Astrocyte (in vitro differentiated cells and primary cell): ENCODE measurements at regions not wholly inside any gene's neighbourhood (a gene's known extent, or its start where the extent isn't known, plus 50 kb on each side); places are given as distances from the start of the nearest gene placed in this dataset.

Experiments used
- DNase-seq: peaks from one replicate; pipeline ENCODE4 v3.0.0-alpha.2; 2010; ENCODE audit warnings: low read depth
- FAIRE-seq: peaks from 2 replicates; lab custom pipeline; 2011; peaks lifted over from hg19 to GRCh38; lab: Jason Lieb, UNC
- H2AFZ ChIP-seq: 2 replicates; pipeline ENCODE4 v1.6.0; 2012; ENCODE audit warnings: low read depth, low read length, inconsistent platforms
- H3K27ac ChIP-seq: 2 replicates; pipeline ENCODE4 v1.5.1; 2011; ENCODE audit warnings: low read depth, low read length, inconsistent platforms
- H3K27me3 ChIP-seq: 2 replicates; pipeline ENCODE4 v1.6.0; 2011; ENCODE audit warnings: low read length, inconsistent platforms; ENCODE audit not compliant: insufficient read depth
- H3K36me3 ChIP-seq: 2 replicates; pipeline ENCODE4 v1.5.1; 2011; ENCODE audit warnings: low read length, inconsistent platforms; ENCODE audit not compliant: insufficient read depth
- H3K4me1 ChIP-seq: 2 replicates; pipeline ENCODE4 v1.5.1; 2011; ENCODE audit warnings: low read length, inconsistent platforms; ENCODE audit not compliant: insufficient read depth
- H3K4me2 ChIP-seq: 2 replicates; pipeline ENCODE4 v1.6.0; 2012; ENCODE audit warnings: low read length, inconsistent platforms
- H3K4me3 ChIP-seq: 2 replicates; pipeline ENCODE4 v1.5.1; 2011; ENCODE audit warnings: low read depth, mild to moderate bottlenecking, low read length, inconsistent platforms; ENCODE audit not compliant: insufficient read depth
- H3K79me2 ChIP-seq: 2 replicates; pipeline ENCODE4 v1.6.0; 2012; ENCODE audit warnings: mild to moderate bottlenecking, low read length, inconsistent platforms; ENCODE audit not compliant: insufficient read depth
- H3K9ac ChIP-seq: 2 replicates; pipeline ENCODE4 v1.6.0; 2012; ENCODE audit warnings: mild to moderate bottlenecking, low read length, inconsistent platforms
- H3K9me3 ChIP-seq: 2 replicates; pipeline ENCODE4 v1.5.1; 2012; ENCODE audit warnings: low read depth, mild to moderate bottlenecking, low read length, inconsistent platforms; ENCODE audit not compliant: insufficient read depth
- H4K20me1 ChIP-seq: 2 replicates; pipeline ENCODE4 v1.6.0; 2012; ENCODE audit warnings: low read length, inconsistent platforms; ENCODE audit not compliant: insufficient read depth
- H3K27ac Mint-ChIP-seq: one replicate; pipeline ENCODE4 v1.8.0; 2021; ENCODE audit warnings: mild to moderate bottlenecking, mixed read lengths; ENCODE audit not compliant: unreplicated experiment
- H3K27me3 Mint-ChIP-seq: one replicate; pipeline ENCODE4 v1.8.0; 2021; ENCODE audit warnings: low read depth, mixed read lengths; ENCODE audit not compliant: unreplicated experiment
- H3K36me3 Mint-ChIP-seq: one replicate; pipeline ENCODE4 v1.8.0; 2021; ENCODE audit warnings: low read depth, mixed read lengths; ENCODE audit not compliant: unreplicated experiment
- H3K4me1 Mint-ChIP-seq: one replicate; pipeline ENCODE4 v1.8.0; 2021; ENCODE audit warnings: low read depth, mixed read lengths; ENCODE audit not compliant: unreplicated experiment
- H3K4me3 Mint-ChIP-seq: one replicate; pipeline ENCODE4 v1.8.0; 2021; ENCODE audit warnings: mild to moderate bottlenecking, moderate library complexity, mixed read lengths; ENCODE audit not compliant: unreplicated experiment
- H3K9me3 Mint-ChIP-seq: one replicate; pipeline ENCODE4 v1.8.0; 2021; ENCODE audit warnings: mild to moderate bottlenecking, mixed read lengths; ENCODE audit not compliant: unreplicated experiment
- CTCF ChIP-seq: IDR thresholded peaks from 2 replicates; pipeline ENCODE4 v1.5.1; 2011; ENCODE audit warnings: low read depth, mild to moderate bottlenecking, inconsistent platforms, low read length, moderate library complexity; ENCODE audit not compliant: insufficient read depth
- EZH2 ChIP-seq: IDR thresholded peaks from 2 replicates; pipeline ENCODE4 v1.6.1; 2012; ENCODE audit warnings: mild to moderate bottlenecking, low read length, inconsistent platforms; ENCODE audit not compliant: insufficient read depth

DNA sequence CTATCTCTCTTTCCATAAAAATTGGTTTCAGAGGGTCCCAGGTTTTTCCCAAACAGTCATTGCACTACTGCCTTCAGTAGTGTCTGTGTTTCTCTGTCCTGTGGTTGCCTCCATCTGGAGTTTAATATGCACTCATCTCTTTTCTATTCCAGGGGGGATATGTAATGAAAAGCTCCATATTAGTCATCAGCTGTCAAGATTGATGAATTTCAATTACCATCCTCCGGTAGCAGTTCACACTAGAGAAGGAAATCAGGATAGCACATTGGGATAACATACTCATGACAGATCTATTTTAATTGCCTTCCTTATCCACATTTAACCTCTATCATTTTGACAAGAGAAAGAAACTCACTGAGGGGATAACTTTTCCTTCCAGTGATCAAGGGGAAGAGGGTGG, 589.0 kb upstream of the SEL1L start:
- no peak overlapping the region for H3K27ac ChIP-seq
- H3K4me3 Mint-ChIP-seq: no peak overlapping the region
- no peaks in the 10 kb centered on the region for H3K36me3 ChIP-seq
- no peak for TF ChIP-seq CTCF
- TF ChIP-seq EZH2: no peak
- H3K4me3 ChIP-seq: no peak overlapping the region
- H3K4me2 ChIP-seq: no peak overlapping the region
- no peak for DNase-seq
- no peaks in the 10 kb centered on the region for H3K27me3 Mint-ChIP-seq
- no peaks in the 10 kb centered on the region for H3K4me1 Mint-ChIP-seq
- H3K9me3 ChIP-seq: no peaks in the 10 kb centered on the region
- H3K27me3 ChIP-seq: no peaks in the 10 kb centered on the region
- no peak overlapping the region for H3K9ac ChIP-seq
- H3K9me3 Mint-ChIP-seq: no peaks in the 10 kb centered on the region
- H4K20me1 ChIP-seq: no peaks in the 10 kb centered on the region
- no peaks in the 10 kb centered on the region for H3K79me2 ChIP-seq
- FAIRE-seq: no peak
- H3K27ac Mint-ChIP-seq: no peak overlapping the region
- H3K36me3 Mint-ChIP-seq: no peaks in the 10 kb centered on the region
- H3K4me1 ChIP-seq: no peaks in the 10 kb centered on the region
- H2AFZ ChIP-seq: no peak overlapping the region

GRCh38 chr14:82124511-82124910, 590.9 kb upstream of the SEL1L start:
- no peak overlapping the region for H3K9ac ChIP-seq
- no peak overlapping the region for H3K27ac ChIP-seq
- H4K20me1 ChIP-seq: no peaks in the 10 kb centered on the region
- no peaks in the 10 kb centered on the region for H3K9me3 ChIP-seq
- H3K4me2 ChIP-seq: no peak overlapping the region
- no peak overlapping the region for H2AFZ ChIP-seq
- H3K79me2 ChIP-seq: no peaks in the 10 kb centered on the region
- H3K36me3 ChIP-seq: no peaks in the 10 kb centered on the region
- H3K4me3 Mint-ChIP-seq: no peak overlapping the region
- DNase-seq: no peak
- H3K27me3 Mint-ChIP-seq: no peaks in the 10 kb centered on the region
- H3K4me3 ChIP-seq: no peak overlapping the region
- no peaks in the 10 kb centered on the region for H3K4me1 ChIP-seq
- no peaks in the 10 kb centered on the region for H3K4me1 Mint-ChIP-seq
- no peaks in the 10 kb centered on the region for H3K27me3 ChIP-seq
- H3K36me3 Mint-ChIP-seq: no peaks in the 10 kb centered on the region
- no peak for FAIRE-seq
- H3K9me3 Mint-ChIP-seq: no peaks in the 10 kb centered on the region
- H3K27ac Mint-ChIP-seq: no peak overlapping the region
- TF ChIP-seq EZH2 (no peak), CTCF (no peak)

- no peak for DNase-seq
- no peaks in the 10 kb centered on the region for H3K27me3 Mint-ChIP-seq
- Histone ChIP-seq H3K79me2 (no peaks in the 10 kb centered on the region), H4K20me1 (no peaks in the 10 kb centered on the region), H3K9me3 (no peaks in the 10 kb centered on the region), H3K4me3 (no peak overlapping the region), H2AFZ (no peak overlapping the region), H3K4me1 (no peaks in the 10 kb centered on the region), H3K27ac (no peak overlapping the region), H3K27me3 (no peaks in the 10 kb centered on the region), H3K9ac (no peak overlapping the region), H3K4me2 (no peak overlapping the region), H3K36me3 (no peaks in the 10 kb centered on the region)
- H3K36me3 Mint-ChIP-seq: no peaks in the 10 kb centered on the region
- H3K9me3 Mint-ChIP-seq: no peaks in the 10 kb centered on the region
- H3K4me3 Mint-ChIP-seq: no peak overlapping the region
- no peak for FAIRE-seq
- H3K4me1 Mint-ChIP-seq: no peaks in the 10 kb centered on the region
- no peak for TF ChIP-seq CTCF
- TF ChIP-seq EZH2: no peak
- no peak overlapping the region for H3K27ac Mint-ChIP-seq
Measured at GRCh38 chr14:82126006-82126405, 592.4 kb upstream of the SEL1L start.
